GM12891 (cell line): ENCODE measurements at regions not wholly inside any gene's neighbourhood (a gene's known extent, or its start where the extent isn't known, plus 50 kb on each side); places are given as distances from the start of the nearest gene placed in this dataset.

Experiments used
- PAX5 ChIP-seq: IDR thresholded peaks from 2 replicates; pipeline ENCODE4 v1.6.1; 2011; ENCODE audit warnings: low read length, moderate library complexity, mild to moderate bottlenecking; ENCODE audit not compliant: insufficient read depth, severe bottlenecking
- POLR2A ChIP-seq: IDR thresholded peaks from 2 replicates; pipeline ENCODE4 v1.6.1; 2011; ENCODE audit warnings: low read depth, low read length, control low read depth
- POLR2AphosphoS5 ChIP-seq: IDR thresholded peaks from 2 replicates; pipeline ENCODE4 v1.6.1; 2011; ENCODE audit warnings: low read depth, low read length, control low read depth
- POU2F2 ChIP-seq: IDR thresholded peaks from 2 replicates; pipeline ENCODE4 v1.6.1; 2011; ENCODE audit warnings: low read depth, mild to moderate bottlenecking, control low read depth, low read length, moderate library complexity
- SPI1 ChIP-seq: IDR thresholded peaks from 2 replicates; pipeline ENCODE4 v1.6.1; 2011; ENCODE audit warnings: low read depth, low read length, control low read depth
- TAF1 ChIP-seq: IDR thresholded peaks from 2 replicates; pipeline ENCODE4 v1.6.1; 2011; ENCODE audit warnings: low read depth, low read length, control low read depth

GRCh38 chr2:56455642-56456041 lies 271.9 kb downstream of the CCDC85A start:
- TF ChIP-seq TAF1, result no peak
- no peak for TF ChIP-seq POLR2A
- no peak for TF ChIP-seq POLR2AphosphoS5
- no peak for TF ChIP-seq SPI1
- TF ChIP-seq PAX5, result no peak
- no peak for TF ChIP-seq POU2F2
